Caco-2 (cell line): ENCODE measurements at regions not wholly inside any gene's neighbourhood (a gene's known extent, or its start where the extent isn't known, plus 50 kb on each side); places are given as distances from the start of the nearest gene placed in this dataset.

ENCODE experiments used
- BruUV-seq: library from RNA; stranded (reverse); fragments of 400-500 nt; replicated peaks from 2 replicates; lab custom pipeline; 2021; lab: Mats Ljungman, UMichigan
- CTCF ChIA-PET: fragments of 300-600 bp; sonication (Branson Sonifier 250); formaldehyde crosslinking; loops from one replicate; lab custom pipeline; 2022; ENCODE audit warnings: antibody characterized with exemption; lab: Charles Lee
- POLR2A ChIA-PET: fragments of 300-600 bp; sonication (Branson Sonifier 250); formaldehyde crosslinking; loops from one replicate; lab custom pipeline; 2022; ENCODE audit warnings: antibody characterized with exemption; lab: Charles Lee
- DNase-seq, 2 experiments: peaks; one replicate each; pipeline versions ENCODE4 v3.0.0 to v3.0.0-alpha.2; 2020 to 2022
- H3K27me3 ChIP-seq: replicated peaks from 2 replicates; pipeline ENCODE4 v1.6.0; 2011; ENCODE audit warnings: low read length; ENCODE audit not compliant: control insufficient read depth, insufficient read depth
- H3K36me3 ChIP-seq: 2 replicates; pipeline ENCODE4 v1.5.1; 2011; ENCODE audit warnings: low read length; ENCODE audit not compliant: control insufficient read depth, insufficient read depth
- H3K4me1 ChIP-seq: fragments of 250-450 bp; sonication (Bioruptor Pico); 2 replicates; pipeline ENCODE4 v1.5.1; 2020; ENCODE audit warnings: mild to moderate bottlenecking
- H3K4me3 ChIP-seq: 2 replicates; pipeline ENCODE4 v1.5.1; 2011; ENCODE audit warnings: low read depth, mild to moderate bottlenecking, control low read depth, low read length
- H3K9me3 ChIP-seq: fragments of 250-450 bp; sonication (Bioruptor Pico); 2 replicates; pipeline ENCODE4 v1.5.1; 2020; ENCODE audit warnings: mild to moderate bottlenecking, moderate library complexity
- H3K27ac Mint-ChIP-seq: one replicate; pipeline ENCODE4 v1.8.0; 2022; ENCODE audit warnings: mixed read lengths; ENCODE audit not compliant: unreplicated experiment
- H3K27me3 Mint-ChIP-seq: one replicate; pipeline ENCODE4 v1.8.0; 2022; ENCODE audit warnings: mixed read lengths; ENCODE audit not compliant: insufficient read depth, unreplicated experiment
- H3K36me3 Mint-ChIP-seq: one replicate; pipeline ENCODE4 v1.8.0; 2022; ENCODE audit warnings: mild to moderate bottlenecking, mixed read lengths; ENCODE audit not compliant: insufficient read depth, unreplicated experiment
- H3K4me1 Mint-ChIP-seq: one replicate; pipeline ENCODE4 v1.8.0; 2022; ENCODE audit warnings: low read depth, mixed read lengths; ENCODE audit not compliant: unreplicated experiment
- H3K4me3 Mint-ChIP-seq: one replicate; pipeline ENCODE4 v1.8.0; 2022; ENCODE audit warnings: mild to moderate bottlenecking, moderate library complexity, mixed read lengths; ENCODE audit not compliant: unreplicated experiment
- H3K9me3 Mint-ChIP-seq: one replicate; pipeline ENCODE4 v1.8.0; 2022; ENCODE audit warnings: mixed read lengths; ENCODE audit not compliant: unreplicated experiment
- CTCF ChIP-seq, 2 experiments: fragments of 200-600 bp in 1 of 2; IDR thresholded peaks; 1 replicate in 1 of 2; 2 replicates in 1 of 2; pipeline versions ENCODE4 v1.5.1 to v1.8.0; 2011 to 2022; ENCODE audit warnings: antibody characterized with exemption in 1 of 2, control low read depth in 1 of 2, inconsistent platforms in 1 of 2, low read depth in 1 of 2, low read length in 1 of 2, mild to moderate bottlenecking in 1 of 2, moderate library complexity in 1 of 2; ENCODE audit not compliant: insufficient read depth in 1 of 2, severe bottlenecking in 1 of 2, unreplicated experiment in 1 of 2
- intact Hi-C: fragments of 100-400 bp; cut with micrococcal nuclease; formaldehyde crosslinking; loops from one replicate; pipeline ENCODE4 v1.10.0; 2022; ENCODE audit not compliant: unreplicated experiment

DNA sequence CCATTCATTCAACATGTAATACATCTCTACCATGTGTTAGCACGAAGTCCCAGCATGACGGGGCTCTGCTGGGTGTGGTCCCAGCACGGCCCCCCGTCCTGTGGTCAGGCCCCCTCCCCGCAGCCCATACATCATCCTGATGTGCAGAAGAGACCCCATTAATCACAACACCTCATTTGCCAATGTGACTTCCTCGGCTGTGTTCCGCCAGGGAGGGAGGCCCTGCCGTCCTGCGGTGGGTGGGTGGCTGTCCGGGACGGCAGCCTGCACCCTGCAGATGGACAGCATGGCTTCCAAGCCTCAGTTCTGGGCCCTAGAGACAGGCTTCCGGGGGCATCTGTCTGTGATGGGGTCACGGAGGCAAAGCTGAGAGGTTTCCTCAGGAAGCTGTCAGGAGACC lies 254.0 kb downstream of the CYP26B1 start:
- no peak for TF ChIP-seq CTCF (IDR thresholded peaks at IDR 0.05; ENCODE audit: insufficient read depth in 1 of 2, low read depth in 1 of 2, low read length in 1 of 2, severe bottlenecking in 1 of 2, unreplicated experiment in 1 of 2)
- H3K36me3 ChIP-seq, result no peaks in the 10 kb centered on the region
- CTCF ChIA-PET, result no interaction called here
- intact Hi-C loops, result no loop called here
- H3K27me3 ChIP-seq, result no peaks in the 10 kb centered on the region; the same call in 1 of the 2 replicates
- no peak overlapping the region for H3K4me3 Mint-ChIP-seq
- no peaks in the 10 kb centered on the region for H3K4me1 ChIP-seq
- no peaks in the 10 kb centered on the region for H3K9me3 ChIP-seq
- H3K36me3 Mint-ChIP-seq, result no peaks in the 10 kb centered on the region
- no peak overlapping the region for H3K4me3 ChIP-seq
- no peaks in the 10 kb centered on the region for H3K4me1 Mint-ChIP-seq
- H3K9me3 Mint-ChIP-seq, result no peaks in the 10 kb centered on the region
- no peak overlapping the region for H3K27ac Mint-ChIP-seq
- POLR2A ChIA-PET, result no interaction called here
- peaks cover 24% of the 10 kb centered on the region for H3K27me3 Mint-ChIP-seq
- DNase-seq, result no peak
- no TSS peak for BruUV-seq

DNA sequence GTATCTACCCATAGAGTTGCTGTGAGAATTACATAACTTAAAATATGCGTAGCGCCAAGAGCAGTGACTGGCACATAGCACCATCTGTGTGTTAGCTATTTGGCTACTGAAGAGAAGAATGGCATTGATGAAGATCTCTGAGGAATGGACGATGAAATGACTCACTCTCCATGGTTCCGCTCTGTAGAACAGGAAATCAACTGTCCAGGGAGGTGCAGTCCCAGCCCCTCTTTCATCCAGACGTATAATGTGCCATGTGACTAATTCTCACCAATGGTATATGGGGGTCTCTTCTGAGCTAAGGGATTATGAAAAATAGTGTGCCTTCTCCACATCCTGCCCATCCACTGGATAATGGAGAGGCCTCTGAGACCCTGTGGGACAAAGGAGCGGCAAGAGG lies 254.8 kb downstream of the CYP26B1 start:
- Histone ChIP-seq H3K27me3 (no peaks in the 10 kb centered on the region; the same call in 1 of the 2 replicates), H3K4me3 (no peak overlapping the region), H3K4me1 (no peaks in the 10 kb centered on the region), H3K9me3 (no peaks in the 10 kb centered on the region), H3K36me3 (no peaks in the 10 kb centered on the region)
- POLR2A ChIA-PET, result no interaction called here
- no peak for TF ChIP-seq CTCF (IDR thresholded peaks at IDR 0.05; ENCODE audit: insufficient read depth in 1 of 2, low read depth in 1 of 2, low read length in 1 of 2, severe bottlenecking in 1 of 2, unreplicated experiment in 1 of 2)
- Mint-ChIP-seq H3K4me1 (no peaks in the 10 kb centered on the region), H3K27me3 (peaks cover 20% of the 10 kb centered on the region), H3K27ac (no peak overlapping the region), H3K36me3 (no peaks in the 10 kb centered on the region), H3K4me3 (no peak overlapping the region), H3K9me3 (no peaks in the 10 kb centered on the region)
- intact Hi-C loops, result no loop called here
- no peak for DNase-seq
- no TSS peak for BruUV-seq
- CTCF ChIA-PET, result no interaction called here

DNA sequence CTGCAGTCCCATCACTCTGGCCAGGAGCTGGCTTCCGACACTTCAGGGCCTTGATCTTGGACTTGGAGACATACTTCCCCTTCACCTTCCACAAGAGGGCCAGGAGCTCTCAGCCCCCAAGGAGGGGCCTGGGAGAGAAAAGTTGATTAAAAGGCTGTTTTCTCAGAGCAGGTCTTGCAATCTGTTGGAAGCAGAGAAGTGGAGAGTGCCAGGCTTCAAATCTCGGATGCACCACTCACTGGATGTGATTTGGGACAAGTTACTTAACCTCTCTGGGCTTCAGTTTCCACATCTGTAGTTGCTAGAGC lies 255.3 kb downstream of the CYP26B1 start:
- CTCF ChIA-PET, result no interaction called here

More for the DNA sequence above, 255.3 kb downstream of the CYP26B1 start:
- no peaks in the 10 kb centered on the region for H3K9me3 ChIP-seq
- H3K4me1 Mint-ChIP-seq, result no peaks in the 10 kb centered on the region
- POLR2A ChIA-PET, result no interaction called here
- no peak overlapping the region for H3K27ac Mint-ChIP-seq
- BruUV-seq, result no TSS peak
- H3K9me3 Mint-ChIP-seq, result no peaks in the 10 kb centered on the region
- peaks cover 20% of the 10 kb centered on the region for H3K27me3 Mint-ChIP-seq
- no peaks in the 10 kb centered on the region for H3K36me3 Mint-ChIP-seq
- H3K4me1 ChIP-seq, result no peaks in the 10 kb centered on the region
- DNase-seq, result no peak
- intact Hi-C loops, result no loop called here
- no peak for TF ChIP-seq CTCF (IDR thresholded peaks at IDR 0.05; ENCODE audit: insufficient read depth in 1 of 2, low read depth in 1 of 2, low read length in 1 of 2, severe bottlenecking in 1 of 2, unreplicated experiment in 1 of 2)
- H3K27me3 ChIP-seq, result no peaks in the 10 kb centered on the region; the same call in 1 of the 2 replicates
- H3K4me3 ChIP-seq, result no peak overlapping the region
- no peaks in the 10 kb centered on the region for H3K36me3 ChIP-seq
- H3K4me3 Mint-ChIP-seq, result no peak overlapping the region
